ENCODE measurements at regions not wholly inside any gene's neighbourhood (a gene's known extent, or its start where the extent isn't known, plus 50 kb on each side); places are given as distances from the start of the nearest gene placed in this dataset.

- no peak overlapping the region for H3K4me3 ChIP-seq (ENCODE audit: low read depth, low read length)
- no peak for DNase-seq (ENCODE audit: low read depth)
- no peak for TF ChIP-seq CTCF (IDR thresholded peaks at IDR 0.05; ENCODE audit: control insufficient read depth, extremely low read depth, insufficient read depth)
Measured at GRCh38 chr15:87686841-87687522, 569.6 kb downstream of the NTRK3 start.

- no peak for TF ChIP-seq CTCF (IDR thresholded peaks at IDR 0.05; ENCODE audit: control insufficient read depth, extremely low read depth, insufficient read depth)
- H3K4me3 ChIP-seq (ENCODE audit: low read depth, low read length) = no peak overlapping the region
- no peak for DNase-seq (ENCODE audit: low read depth)
Measured at GRCh38 chr15:87686339-87686738, 570.2 kb downstream of the NTRK3 start.

GRCh38 chr15:87682527-87682926 lies 574.0 kb downstream of the NTRK3 start:
- DNase-seq (ENCODE audit: low read depth) = no peak
- no peak for TF ChIP-seq CTCF (IDR thresholded peaks at IDR 0.05; ENCODE audit: control insufficient read depth, extremely low read depth, insufficient read depth)

GRCh38 chr15:87681104-87681503 lies 575.4 kb downstream of the NTRK3 start:
- no peak for DNase-seq (ENCODE audit: low read depth)
- TF ChIP-seq CTCF (IDR thresholded peaks at IDR 0.05; ENCODE audit: control insufficient read depth, extremely low read depth, insufficient read depth) = no peak
- no peak overlapping the region for H3K4me3 ChIP-seq (ENCODE audit: low read depth, low read length)

More at GRCh38 chr15:87682527-87682926, 574.0 kb downstream of the NTRK3 start:
- no peak overlapping the region for H3K4me3 ChIP-seq (ENCODE audit: low read depth, low read length)

- no peak for TF ChIP-seq CTCF (IDR thresholded peaks at IDR 0.05; ENCODE audit: control insufficient read depth, extremely low read depth, insufficient read depth)
- DNase-seq (ENCODE audit: low read depth) = no peak
- H3K4me3 ChIP-seq (ENCODE audit: low read depth, low read length) = no peak overlapping the region
Measured at GRCh38 chr15:87680208-87680607, 576.3 kb downstream of the NTRK3 start.

GRCh38 chr15:87675271-87675670 lies 581.3 kb downstream of the NTRK3 start:
- H3K4me3 ChIP-seq (ENCODE audit: low read depth, low read length) = no peak overlapping the region
- TF ChIP-seq CTCF (IDR thresholded peaks at IDR 0.05; ENCODE audit: control insufficient read depth, extremely low read depth, insufficient read depth) = no peak
- no peak for DNase-seq (ENCODE audit: low read depth)
